Heart right ventricle (tissue), 16 donors: ENCODE measurements at regions not wholly inside any gene's neighbourhood (a gene's known extent, or its start where the extent isn't known, plus 50 kb on each side); places are given as distances from the start of the nearest gene placed in this dataset.

Source experiments
- ATAC-seq, 8 donors: fragments of 200-7000 bp; cut with Tn5 transposase; one replicate each; pipeline ENCODE4 v1.9.1; 2020; ENCODE audit warnings: mild to moderate bottlenecking in 8 of 8, moderate library complexity in 8 of 8, moderate number of reproducible peaks in 1 of 8
- DNase-seq, 2 donors: peaks; one replicate each; pipeline ENCODE4 v3.0.0-alpha.2; 2020
- H3K27ac ChIP-seq, 10 donors: fragments of 200-600 bp; sonication (generic) in 2 of 10; one replicate each; pipeline versions ENCODE4 v1.5.0 to v1.8.0; 2020 to 2022; ENCODE audit warnings: mild to moderate bottlenecking in 3 of 10
- H3K27me3 ChIP-seq, 7 donors: fragments of 200-600 bp; one replicate each; pipeline ENCODE4 v1.8.0; 2021 to 2022; ENCODE audit warnings: mild to moderate bottlenecking in 2 of 7
- H3K36me3 ChIP-seq, 9 donors: fragments of 200-600 bp; sonication (generic) in 1 of 9; one replicate each; pipeline versions ENCODE4 v1.5.0 to v1.8.0; 2020 to 2022; ENCODE audit warnings: mild to moderate bottlenecking in 2 of 9
- H3K4me1 ChIP-seq, 9 donors: fragments of 200-600 bp; sonication (generic) in 1 of 9; one replicate each; pipeline versions ENCODE4 v1.5.0 to v1.8.0; 2020 to 2022; ENCODE audit warnings: mild to moderate bottlenecking in 4 of 9
- H3K4me3 ChIP-seq, 10 donors: fragments of 200-600 bp; sonication (generic) in 2 of 10; one replicate each; pipeline versions ENCODE4 v1.5.0 to v1.8.0; 2020 to 2022; ENCODE audit warnings: mild to moderate bottlenecking in 7 of 10, moderate library complexity in 2 of 10
- H3K9me3 ChIP-seq, 11 donors: fragments of 200-600 bp in 10 of 11; sonication (generic) in 2 of 11; one replicate each; pipeline versions ENCODE4 v1.5.0 to v1.8.0; 2013 to 2022; ENCODE audit warnings: mild to moderate bottlenecking in 2 of 11, control low read depth in 1 of 11, moderate library complexity in 1 of 11
- WGBS, 2 donors: extraction: QIAGEN DNeasy Blood & Tissue Kit; methylation state at CpG; one replicate each; pipeline ENCODE4 v1.1.7; 2013; ENCODE audit warnings: inconsistent platforms in 1 of 2; 5-methylcytosine and 5-hydroxymethylcytosine counted together
- intact Hi-C, 10 donors: fragments of 100-400 bp; cut with DNase I; formaldehyde crosslinking; loops; one replicate each; pipeline versions ENCODE4 v1.11.1 to v1.14.2; 2022
- TF ChIP-seq, protein P1 (sequence below), 9 donors: fragments of 200-600 bp; sonication (generic) in 2 of 9; IDR thresholded peaks; one replicate each; pipeline versions ENCODE4 v1.5.0 to v1.8.0; 2021 to 2022; ENCODE audit warnings: antibody characterized with exemption in 9 of 9, mild to moderate bottlenecking in 5 of 9, moderate library complexity in 1 of 9
- donor health status: Arrhythmogenic right ventricular cardiomyopathy.
- donor health status: ischemic (EF 13 %, LVEDD 7.1; RV severe dilation, severe dysfunction).
- donor health status: healthy with polysubstance abuse.
- donor health status: DM: no; HTN: yes; CAD: no.
- donor health status: DM: no; HTN: no; CAD: no.
- donor health status: ischemic (EF 25% LVEDD 6.9; RV normal size, moderate dysfunction).
- donor health status: ischemic (EF 25% LVEDD 5.7; RV mildly dilated, moderate dysfunction).
- donor health status: healthy.
- donor health status: DM: yes; HTN: yes; CAD: no.
- donor health status: Ischemic cardiomyopathy.
- donor health status: ischemic (EF 35%, LVEDD 5.7; RV mildly dilated, moderate dysfunction).
- donor health status: nonischemic (EF 11% LVEDD 7.7; RV severe dilation, severe dysfunction).
- donor health status: DM: yes; HTN: yes; CAD: no.
- donor health status: PGD.
- donor health status: ischemic (EF 29% LVEDD 5.4; RV normal size, mild dysfunction).
- donor health status: nonischemic (EF 23%, LVEDD 6.1; RV moderate dilation, normal function).

- peaks cover 0 to 10% (median 0%) of the 10 kb centered on the region in 11 donors for H3K9me3 ChIP-seq
- DNase-seq: no peak
- H3K27me3 ChIP-seq: no peaks in the 10 kb centered on the region
- no peaks in the 10 kb centered on the region for H3K4me1 ChIP-seq
- no peak overlapping the region for H3K4me3 ChIP-seq
- no peaks in the 10 kb centered on the region for H3K36me3 ChIP-seq
- no peak overlapping the region for H3K27ac ChIP-seq
- intact Hi-C loops: no loop called here
- WGBS, 2 donors: 88 to 94% methylated on average over 1 of the region's 1 CpG
- no peak for ATAC-seq
- TF ChIP-seq, protein P1, sequence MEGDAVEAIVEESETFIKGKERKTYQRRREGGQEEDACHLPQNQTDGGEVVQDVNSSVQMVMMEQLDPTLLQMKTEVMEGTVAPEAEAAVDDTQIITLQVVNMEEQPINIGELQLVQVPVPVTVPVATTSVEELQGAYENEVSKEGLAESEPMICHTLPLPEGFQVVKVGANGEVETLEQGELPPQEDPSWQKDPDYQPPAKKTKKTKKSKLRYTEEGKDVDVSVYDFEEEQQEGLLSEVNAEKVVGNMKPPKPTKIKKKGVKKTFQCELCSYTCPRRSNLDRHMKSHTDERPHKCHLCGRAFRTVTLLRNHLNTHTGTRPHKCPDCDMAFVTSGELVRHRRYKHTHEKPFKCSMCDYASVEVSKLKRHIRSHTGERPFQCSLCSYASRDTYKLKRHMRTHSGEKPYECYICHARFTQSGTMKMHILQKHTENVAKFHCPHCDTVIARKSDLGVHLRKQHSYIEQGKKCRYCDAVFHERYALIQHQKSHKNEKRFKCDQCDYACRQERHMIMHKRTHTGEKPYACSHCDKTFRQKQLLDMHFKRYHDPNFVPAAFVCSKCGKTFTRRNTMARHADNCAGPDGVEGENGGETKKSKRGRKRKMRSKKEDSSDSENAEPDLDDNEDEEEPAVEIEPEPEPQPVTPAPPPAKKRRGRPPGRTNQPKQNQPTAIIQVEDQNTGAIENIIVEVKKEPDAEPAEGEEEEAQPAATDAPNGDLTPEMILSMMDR (IDR thresholded peaks at IDR 0.05): no peak
Measured at GRCh38 chr10:52635651-52636050, 136.9 kb downstream of the MBL2 start.

DNA sequence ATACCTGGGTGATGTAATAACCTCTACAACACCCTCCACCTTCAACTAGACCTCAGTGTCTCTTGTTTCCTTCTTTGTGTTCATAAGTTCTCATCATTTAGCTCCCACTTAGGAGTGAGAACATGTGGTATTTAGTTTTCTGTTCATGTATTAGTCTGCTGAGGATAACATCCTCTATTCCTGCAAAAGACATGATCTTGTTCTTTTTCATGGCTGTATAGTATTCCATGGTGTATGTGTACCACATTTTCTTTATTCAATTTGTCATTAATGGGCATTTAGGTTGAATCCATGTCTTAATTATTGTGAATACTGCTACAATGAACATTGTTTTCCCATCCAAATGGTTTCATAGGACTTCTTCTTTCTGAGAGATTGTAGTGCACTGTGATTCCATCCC is 135.7 kb downstream of the MBL2 start:
- H3K4me3 ChIP-seq: no peak overlapping the region
- H3K4me1 ChIP-seq: no peaks in the 10 kb centered on the region
- intact Hi-C loops: no loop called here
- H3K27me3 ChIP-seq: no peaks in the 10 kb centered on the region
- DNase-seq (no peak), ATAC-seq (no peak)
- no peak overlapping the region for H3K27ac ChIP-seq
- no peaks in the 10 kb centered on the region for H3K36me3 ChIP-seq
- TF ChIP-seq, protein P1 (IDR thresholded peaks at IDR 0.05): no peak
- peaks cover 0 to 10% (median 0%) of the 10 kb centered on the region in 11 donors for H3K9me3 ChIP-seq

- Histone ChIP-seq H3K4me3 (no peak overlapping the region), H3K27me3 (no peaks in the 10 kb centered on the region), H3K27ac (no peak overlapping the region), H3K36me3 (no peaks in the 10 kb centered on the region), H3K9me3 (peaks cover 0 to 10% (median 0%) of the 10 kb centered on the region in 11 donors), H3K4me1 (no peaks in the 10 kb centered on the region)
- 68 to 75% methylated on average over 1 of the region's 1 CpG for WGBS, 2 donors
- ATAC-seq: no peak
- TF ChIP-seq, protein P1 (IDR thresholded peaks at IDR 0.05): no peak
- intact Hi-C loops: no loop called here
- DNase-seq: no peak
Measured at GRCh38 chr10:52637592-52637991, 135.0 kb downstream of the MBL2 start.

DNA sequence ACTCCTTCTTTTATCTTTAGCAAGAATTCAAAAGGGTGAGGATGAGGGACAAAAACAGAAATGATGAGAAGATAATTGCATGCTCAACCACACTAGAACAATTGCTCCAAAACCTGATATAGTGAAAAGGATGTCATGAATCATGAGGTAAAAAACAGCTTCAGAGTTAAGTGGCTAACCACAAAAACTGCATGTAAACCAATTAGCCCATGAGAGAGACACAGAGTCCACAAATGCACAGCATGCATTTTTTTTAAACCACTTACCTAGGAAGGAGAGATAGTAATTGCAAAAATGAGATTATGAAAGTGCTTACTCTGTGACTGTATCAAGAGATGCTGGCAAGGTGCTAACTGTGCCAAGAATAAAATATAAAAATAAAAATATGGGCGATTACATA is 132.9 kb downstream of the MBL2 start:
- Histone ChIP-seq H3K27me3 (no peaks in the 10 kb centered on the region), H3K36me3 (no peaks in the 10 kb centered on the region), H3K4me3 (no peak overlapping the region), H3K9me3 (peaks cover 0 to 10% (median 0%) of the 10 kb centered on the region in 11 donors), H3K4me1 (no peaks in the 10 kb centered on the region), H3K27ac (no peak overlapping the region)
- DNase-seq: no peak
- WGBS, 2 donors: 0 to 26% methylated on average over 1 of the region's 1 CpG
- no peak for ATAC-seq
- intact Hi-C loops: loop anchor here in 3 of 10 donors (5.0 kb wide), 1 partner anchor 88 kb away; no protein-coding TSS in a partner anchor
- TF ChIP-seq, protein P1 (IDR thresholded peaks at IDR 0.05): no peak
